ENCODE measurements at regions not wholly inside any gene's neighbourhood (a gene's known extent, or its start where the extent isn't known, plus 50 kb on each side); places are given as distances from the start of the nearest gene placed in this dataset.

DNA sequence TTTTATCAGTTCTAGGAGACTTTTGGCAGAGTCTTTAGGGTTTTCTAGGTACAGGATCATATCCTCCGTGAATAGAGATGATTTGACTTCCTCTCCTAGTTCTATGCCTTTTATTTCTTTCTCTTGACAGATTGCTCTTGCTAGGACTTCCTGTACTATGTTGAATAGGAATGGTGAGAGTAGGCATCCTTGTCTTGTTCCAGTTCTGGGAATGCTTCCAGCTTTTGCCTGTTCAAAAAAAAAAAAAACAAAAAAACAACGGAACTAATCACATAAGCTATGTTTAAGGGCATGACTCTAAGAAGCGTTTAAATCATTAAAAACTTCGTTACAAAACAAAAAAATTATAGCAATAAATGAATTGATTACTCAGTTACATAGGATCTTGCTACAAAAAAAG lies 145.7 kb downstream of the NUP35 start:
- no peak for TF ChIP-seq POLR2A (IDR thresholded peaks at IDR 0.05; ENCODE audit: low read depth, low read length)
- TF ChIP-seq POLR2AphosphoS5 (IDR thresholded peaks at IDR 0.05; ENCODE audit: low read depth, low read length) = no peak
